GM19463 (cell line): ENCODE measurements at regions not wholly inside any gene's neighbourhood (a gene's known extent, or its start where the extent isn't known, plus 50 kb on each side); places are given as distances from the start of the nearest gene placed in this dataset.
"Not testable (repeated sequence)": the region's sequence is repeated elsewhere in the genome, so short reads cannot be mapped to it uniquely, and the experiment has no call there.

Experiments used
- ATAC-seq: cut with Tn5 transposase; IDR thresholded peaks from one replicate; pipeline ENCODE4 v1.9.1; 2021; ENCODE audit warnings: mild to moderate bottlenecking, moderate library complexity; ENCODE audit not compliant: unreplicated experiment

- ATAC-seq: no peak
Observed at GRCh38 chr13:89515948-89516347, 1831.5 kb upstream of the MIR17HG start.

GRCh38 chr13:89518289-89519077 is 1829.0 kb upstream of the MIR17HG start:
- no peak for ATAC-seq

- no peak for ATAC-seq
Observed at GRCh38 chr13:89520468-89520867, 1827.0 kb upstream of the MIR17HG start.

- not testable (repeated sequence) for ATAC-seq
Observed at GRCh38 chr13:89521672-89522071, 1825.8 kb upstream of the MIR17HG start.

GRCh38 chr13:89541091-89542030 is 1806.1 kb upstream of the MIR17HG start:
- no peak for ATAC-seq

GRCh38 chr13:89550938-89551337 is 1796.5 kb upstream of the MIR17HG start:
- ATAC-seq: no peak

GRCh38 chr13:89554801-89555200 is 1792.7 kb upstream of the MIR17HG start:
- no peak for ATAC-seq

- no peak for ATAC-seq
Observed at GRCh38 chr13:89565476-89566100, 1781.9 kb upstream of the MIR17HG start.

- ATAC-seq: no peak
Observed at GRCh38 chr13:89567025-89567424, 1780.5 kb upstream of the MIR17HG start.

- no peak for ATAC-seq
Observed at GRCh38 chr13:89568276-89568675, 1779.2 kb upstream of the MIR17HG start.

GRCh38 chr13:89568746-89569145 is 1778.7 kb upstream of the MIR17HG start:
- no peak for ATAC-seq

- no peak for ATAC-seq
Observed at GRCh38 chr13:89571676-89572075, 1775.8 kb upstream of the MIR17HG start.

GRCh38 chr13:89574077-89574476 is 1773.4 kb upstream of the MIR17HG start:
- no peak for ATAC-seq

GRCh38 chr13:89577301-89577700 is 1770.2 kb upstream of the MIR17HG start:
- no peak for ATAC-seq

GRCh38 chr13:89584058-89584620 is 1763.3 kb upstream of the MIR17HG start:
- ATAC-seq: no peak

- ATAC-seq: no peak
Observed at GRCh38 chr13:89602655-89603054, 1744.8 kb upstream of the MIR17HG start.

- no peak for ATAC-seq
Observed at GRCh38 chr13:89603187-89603586, 1744.3 kb upstream of the MIR17HG start.

- no peak for ATAC-seq
Observed at GRCh38 chr13:89609318-89609717, 1738.2 kb upstream of the MIR17HG start.

GRCh38 chr13:89610331-89610730 is 1737.2 kb upstream of the MIR17HG start:
- ATAC-seq: no peak

GRCh38 chr13:89610881-89611280 is 1736.6 kb upstream of the MIR17HG start:
- ATAC-seq: no peak

- no peak for ATAC-seq
Observed at GRCh38 chr13:89627996-89628395, 1719.5 kb upstream of the MIR17HG start.
